Keratinocyte (primary cell): ENCODE measurements at regions not wholly inside any gene's neighbourhood (a gene's known extent, or its start where the extent isn't known, plus 50 kb on each side); places are given as distances from the start of the nearest gene placed in this dataset.

Experiments used
- DNase-seq: peaks from one replicate; pipeline ENCODE4 v3.0.0-alpha.2; 2011; ENCODE audit warnings: low read depth, missing footprints, low spot score
- FAIRE-seq: peaks from 2 replicates; lab custom pipeline; 2011; peaks lifted over from hg19 to GRCh38; lab: Jason Lieb, UNC
- H2AFZ ChIP-seq: 2 replicates; pipeline ENCODE4 v1.6.0; 2012; ENCODE audit warnings: low read length, control low read depth, inconsistent platforms; ENCODE audit not compliant: control insufficient read depth
- H3K27ac ChIP-seq: 2 replicates; pipeline ENCODE4 v1.5.1; 2011; ENCODE audit warnings: low read length; ENCODE audit not compliant: control insufficient read depth, insufficient read depth
- H3K27me3 ChIP-seq: 3 replicates; pipeline ENCODE4 v1.6.0; 2011; ENCODE audit warnings: low read length; ENCODE audit not compliant: control insufficient read depth, insufficient read depth; ENCODE audit errors: extremely low read depth
- H3K36me3 ChIP-seq, 2 experiments: 2 replicates in 1 of 2; 3 replicates in 1 of 2; pipeline ENCODE4 v1.5.1; 2011; ENCODE audit warnings: low read length in 2 of 2, mild to moderate bottlenecking in 1 of 2; ENCODE audit not compliant: control insufficient read depth in 2 of 2, insufficient read depth in 2 of 2; ENCODE audit errors: extremely low read depth in 1 of 2
- H3K4me1 ChIP-seq: 3 replicates; pipeline ENCODE4 v1.5.1; 2011; ENCODE audit warnings: low read length; ENCODE audit not compliant: control insufficient read depth, insufficient read depth; ENCODE audit errors: extremely low read depth
- H3K4me2 ChIP-seq: 3 replicates; pipeline ENCODE4 v1.6.0; 2011; ENCODE audit warnings: low read depth, low read length; ENCODE audit not compliant: control insufficient read depth, insufficient read depth; ENCODE audit errors: extremely low read depth
- H3K4me3 ChIP-seq, 3 experiments: fragments of 200-600 bp in 1 of 3; sonication (generic) in 1 of 3; 2 replicates in 2 of 3; 3 replicates in 1 of 3; pipeline ENCODE4 v1.5.1; 2011 to 2016; ENCODE audit warnings: low read length in 3 of 3, mild to moderate bottlenecking in 3 of 3, control low read depth in 2 of 3, inconsistent platforms in 1 of 3, low read depth in 1 of 3, mixed read lengths in 1 of 3, mixed run types in 1 of 3, moderate library complexity in 1 of 3; ENCODE audit not compliant: control insufficient read depth in 2 of 3, insufficient read depth in 2 of 3; ENCODE audit errors: extremely low read depth in 1 of 3
- H3K79me2 ChIP-seq: 2 replicates; pipeline ENCODE4 v1.6.0; 2012; ENCODE audit warnings: low read length; ENCODE audit not compliant: control insufficient read depth, insufficient read depth
- H3K9ac ChIP-seq: 3 replicates; pipeline ENCODE4 v1.6.0; 2011; ENCODE audit warnings: low read length; ENCODE audit not compliant: control insufficient read depth, insufficient read depth; ENCODE audit errors: extremely low read depth
- H3K9me1 ChIP-seq: 3 replicates; pipeline ENCODE4 v1.6.0; 2011; ENCODE audit warnings: low read length; ENCODE audit not compliant: control insufficient read depth, insufficient read depth; ENCODE audit errors: extremely low read depth
- H3K9me3 ChIP-seq: 2 replicates; pipeline ENCODE4 v1.5.1; 2012; ENCODE audit warnings: low read depth, low read length; ENCODE audit not compliant: control insufficient read depth
- H4K20me1 ChIP-seq: 3 replicates; pipeline ENCODE4 v1.6.0; 2011; ENCODE audit warnings: low read length; ENCODE audit not compliant: control insufficient read depth, insufficient read depth; ENCODE audit errors: extremely low read depth
- CTCF ChIP-seq, 3 experiments: IDR thresholded peaks in 1 of 3; conservative IDR thresholded peaks in 1 of 3; optimal IDR thresholded peaks in 1 of 3; 2 replicates in 2 of 3; 3 replicates in 1 of 3; pipeline versions ENCODE3 to v1.5.1; 2011; ENCODE audit warnings: low read length in 3 of 3, mild to moderate bottlenecking in 3 of 3, moderate library complexity in 2 of 3, control low read depth in 1 of 3, inconsistent platforms in 1 of 3; ENCODE audit not compliant: insufficient read depth in 2 of 3; ENCODE audit errors: extremely low read depth in 1 of 3
- EZH2 ChIP-seq: IDR thresholded peaks from one replicate; pipeline ENCODE4 v1.6.1; 2012; ENCODE audit warnings: inconsistent platforms, mild to moderate bottlenecking, low read length, moderate library complexity
- dilution Hi-C: fragments of 300-500 bp; cut with MboI; formaldehyde crosslinking; loops from one replicate; pipeline ENCODE4 v1.7.0; 2020; ENCODE audit warnings: low sequenced_read_pairs; ENCODE audit not compliant: extremely low pct_ligation_motif_present

- Histone ChIP-seq H3K36me3 (no peaks in the 10 kb centered on the region), H3K9me1 (no peaks in the 10 kb centered on the region), H3K27me3 (peaks cover 5% of the 10 kb centered on the region), H2AFZ (no peak overlapping the region), H3K27ac (no peak overlapping the region), H3K4me2 (no peak overlapping the region), H3K9me3 (no peaks in the 10 kb centered on the region), H4K20me1 (no peaks in the 10 kb centered on the region), H3K4me3 (no peak overlapping the region), H3K4me1 (no peaks in the 10 kb centered on the region), H3K79me2 (no peaks in the 10 kb centered on the region), H3K9ac (no peak overlapping the region)
- TF ChIP-seq CTCF (optimal IDR thresholded peaks at IDR 0.05 in 1 of 3, IDR thresholded peaks at IDR 0.05 in 1 of 3, conservative IDR thresholded peaks at IDR 0.05 in 1 of 3; ENCODE audit: extremely low read depth in 1 of 3, insufficient read depth in 2 of 3, low read length in 3 of 3) (no peak), EZH2 (no peak)
- dilution Hi-C loops = loop anchor here (25.0 kb wide), 1 partner anchor 94 kb away; no protein-coding TSS in a partner anchor
- FAIRE-seq = no peak
- no peak for DNase-seq
Observed at GRCh38 chr11:27281276-27281675, 81.7 kb downstream of the CCDC34 start.

- Histone ChIP-seq H4K20me1 (no peaks in the 10 kb centered on the region), H3K27me3 (peaks cover 5% of the 10 kb centered on the region), H3K79me2 (no peaks in the 10 kb centered on the region), H3K36me3 (no peaks in the 10 kb centered on the region), H3K4me1 (no peaks in the 10 kb centered on the region), H3K9me1 (no peaks in the 10 kb centered on the region), H3K27ac (no peak overlapping the region), H3K4me3 (no peak overlapping the region), H2AFZ (no peak overlapping the region), H3K4me2 (no peak overlapping the region), H3K9me3 (no peaks in the 10 kb centered on the region), H3K9ac (no peak overlapping the region)
- dilution Hi-C loops = loop anchor here (25.0 kb wide), 1 partner anchor 93 kb away; no protein-coding TSS in a partner anchor
- FAIRE-seq = no peak
- no peak for TF ChIP-seq EZH2
- TF ChIP-seq CTCF (optimal IDR thresholded peaks at IDR 0.05 in 1 of 3, IDR thresholded peaks at IDR 0.05 in 1 of 3, conservative IDR thresholded peaks at IDR 0.05 in 1 of 3; ENCODE audit: extremely low read depth in 1 of 3, insufficient read depth in 2 of 3, low read length in 3 of 3) = no peak
- DNase-seq = no peak
Observed at GRCh38 chr11:27280140-27280539, 82.9 kb downstream of the CCDC34 start.
